HG02642 (cell line): ENCODE measurements at regions not wholly inside any gene's neighbourhood (a gene's known extent, or its start where the extent isn't known, plus 50 kb on each side); places are given as distances from the start of the nearest gene placed in this dataset.
A peak's percentile ranks its signal among the peaks of the same experiment; 100 is the strongest.

Experiments used
- ATAC-seq: cut with Tn5 transposase; IDR thresholded peaks from one replicate; pipeline ENCODE4 v1.9.1; 2021; ENCODE audit warnings: mild to moderate bottlenecking; ENCODE audit not compliant: unreplicated experiment, poor library complexity

DNA sequence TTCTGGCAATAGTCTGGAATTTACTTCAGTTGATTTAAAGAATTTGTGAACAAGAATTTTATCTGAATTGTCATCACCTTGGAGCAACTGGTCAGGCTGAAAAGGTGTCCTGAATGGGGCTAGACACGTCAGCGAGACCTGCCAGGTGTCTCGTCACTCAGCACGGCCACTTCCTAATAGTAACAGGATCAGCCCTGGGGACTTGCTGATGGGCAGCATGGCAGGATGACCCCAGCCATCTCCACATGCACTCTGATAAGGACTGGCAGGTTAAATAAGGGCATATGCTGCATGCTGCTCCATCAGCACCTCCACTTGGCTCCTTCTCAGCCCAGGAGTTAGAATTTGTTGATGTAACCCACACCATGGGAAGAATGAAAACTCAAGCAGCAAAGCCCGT lies 224.2 kb downstream of the FOXO1 start:
- ATAC-seq = no peak

DNA sequence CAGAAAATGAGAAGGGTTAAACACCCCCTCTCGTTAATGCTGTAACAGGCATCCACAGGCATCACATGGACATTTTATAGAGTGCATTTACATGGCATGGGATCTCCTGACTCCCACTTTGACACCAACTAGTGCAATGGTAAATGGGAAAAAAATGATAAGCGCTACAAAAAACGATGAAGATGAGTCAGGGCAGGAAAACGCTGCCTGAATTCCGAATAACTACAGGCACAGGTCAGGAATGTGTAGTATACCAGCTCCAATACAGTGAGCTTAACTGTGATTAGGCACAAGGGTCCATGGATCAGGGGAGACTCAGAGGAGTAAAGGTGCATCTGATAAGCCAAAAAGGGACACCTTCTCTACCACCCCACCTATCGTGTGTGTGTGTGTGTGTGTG lies 223.6 kb downstream of the FOXO1 start:
- no peak for ATAC-seq

DNA sequence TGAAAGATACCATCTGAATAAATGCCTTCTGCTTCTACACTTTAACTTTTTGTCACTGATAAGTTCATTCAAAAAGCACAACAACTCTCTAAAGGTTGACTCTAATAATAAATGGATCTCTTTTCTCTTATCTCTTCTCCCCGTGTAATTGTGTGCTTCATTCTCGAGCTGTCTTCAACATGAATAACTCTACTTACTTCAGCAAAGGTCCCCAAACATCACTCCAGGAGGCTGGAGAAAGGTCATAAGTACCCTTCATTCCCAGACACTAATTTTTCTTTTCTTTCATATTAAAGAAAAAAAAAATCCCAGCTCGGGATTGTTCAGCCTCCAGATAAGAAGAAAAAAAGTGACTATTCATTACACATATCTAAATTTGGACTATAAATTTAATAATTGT lies 222.2 kb downstream of the FOXO1 start:
- no peak for ATAC-seq

DNA sequence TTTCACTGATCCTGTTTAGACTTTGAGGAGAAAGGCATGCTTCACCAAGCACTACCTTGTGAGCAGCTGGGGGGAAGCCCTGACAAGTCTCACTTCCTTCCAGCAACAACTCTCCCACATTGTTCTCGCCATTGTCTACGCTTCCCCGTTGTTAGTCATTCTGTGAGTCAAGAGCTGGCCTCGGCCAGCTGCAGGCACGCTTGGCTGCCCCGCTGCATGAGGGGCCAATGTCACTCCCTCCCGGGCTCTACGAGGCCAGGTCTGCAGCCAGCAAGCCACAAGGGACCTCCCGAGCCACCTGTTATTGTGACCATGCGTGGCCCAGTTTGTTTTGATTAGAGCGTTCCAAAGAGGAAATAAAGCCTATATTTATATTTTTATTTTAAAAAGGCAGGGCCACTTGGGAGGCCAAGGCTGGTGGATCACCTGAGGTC lies 220.9 kb downstream of the FOXO1 start:
- peak; percentile 99 for ATAC-seq

DNA sequence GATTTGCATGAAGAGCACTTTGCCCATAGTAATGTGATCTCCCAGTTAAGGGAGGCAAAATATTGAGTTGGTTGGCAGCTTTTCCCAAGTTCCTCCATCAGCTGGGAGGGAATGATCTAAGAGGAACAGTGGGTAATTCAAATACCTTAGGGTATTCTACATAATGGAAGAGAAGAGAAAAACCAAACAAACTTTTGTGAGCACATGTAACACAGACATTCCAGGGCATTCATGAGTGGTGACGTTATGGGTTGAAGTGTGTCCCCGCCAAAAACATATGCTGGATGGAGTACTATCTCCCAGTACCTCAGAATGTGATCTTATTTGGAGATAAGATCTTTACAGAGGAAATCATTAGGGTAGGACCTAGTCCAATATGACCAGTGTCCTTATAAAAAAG lies 220.1 kb downstream of the FOXO1 start:
- ATAC-seq = no peak

DNA sequence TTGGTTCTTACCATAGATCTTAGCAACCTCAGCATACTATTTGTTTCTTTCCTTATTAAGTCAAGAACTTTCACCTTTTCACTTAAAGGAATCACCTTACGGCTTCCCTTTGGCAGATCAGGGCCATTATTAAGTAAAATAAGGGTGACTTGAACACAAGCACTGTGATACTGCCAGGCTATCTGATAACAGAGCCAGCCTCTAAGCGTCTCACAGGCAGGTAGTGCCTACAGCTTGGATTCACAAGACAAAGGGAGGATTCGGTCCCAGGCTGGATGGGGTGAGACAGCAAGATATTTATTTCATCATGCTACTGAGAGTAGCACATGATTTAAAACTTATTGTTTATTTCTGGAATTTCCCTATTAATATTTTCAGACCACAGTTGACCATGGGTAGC lies 218.6 kb downstream of the FOXO1 start:
- no peak for ATAC-seq

DNA sequence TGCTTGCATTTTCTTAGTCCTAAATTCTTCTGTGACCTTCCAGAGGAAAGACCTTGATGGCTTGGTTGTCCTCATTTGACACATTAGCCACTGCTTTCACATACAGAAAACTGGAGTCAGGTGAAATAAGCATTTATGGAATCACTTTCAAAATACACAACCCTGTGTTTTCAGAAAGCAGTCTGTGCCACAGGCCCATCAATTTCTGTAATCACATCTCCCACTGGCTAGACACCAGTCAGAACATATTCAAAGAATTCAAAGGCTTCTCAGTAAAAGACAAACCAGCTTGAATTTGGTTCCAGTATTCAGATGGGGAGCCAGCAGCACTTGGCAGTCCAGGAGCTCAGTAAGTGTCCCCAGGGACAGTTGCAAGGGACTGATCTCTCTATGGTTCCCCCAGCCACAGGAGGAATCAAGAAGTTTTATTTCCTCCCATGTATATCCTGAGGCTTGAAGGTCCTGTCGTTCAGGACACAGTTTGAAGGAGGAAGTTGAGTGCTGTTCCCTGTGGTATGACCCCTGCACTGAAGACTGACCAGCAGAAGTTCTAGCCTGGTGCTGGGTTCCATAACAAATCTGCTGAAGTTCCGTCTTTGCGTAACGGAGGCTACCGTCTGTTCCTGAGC lies 214.3 kb downstream of the FOXO1 start:
- no peak for ATAC-seq

DNA sequence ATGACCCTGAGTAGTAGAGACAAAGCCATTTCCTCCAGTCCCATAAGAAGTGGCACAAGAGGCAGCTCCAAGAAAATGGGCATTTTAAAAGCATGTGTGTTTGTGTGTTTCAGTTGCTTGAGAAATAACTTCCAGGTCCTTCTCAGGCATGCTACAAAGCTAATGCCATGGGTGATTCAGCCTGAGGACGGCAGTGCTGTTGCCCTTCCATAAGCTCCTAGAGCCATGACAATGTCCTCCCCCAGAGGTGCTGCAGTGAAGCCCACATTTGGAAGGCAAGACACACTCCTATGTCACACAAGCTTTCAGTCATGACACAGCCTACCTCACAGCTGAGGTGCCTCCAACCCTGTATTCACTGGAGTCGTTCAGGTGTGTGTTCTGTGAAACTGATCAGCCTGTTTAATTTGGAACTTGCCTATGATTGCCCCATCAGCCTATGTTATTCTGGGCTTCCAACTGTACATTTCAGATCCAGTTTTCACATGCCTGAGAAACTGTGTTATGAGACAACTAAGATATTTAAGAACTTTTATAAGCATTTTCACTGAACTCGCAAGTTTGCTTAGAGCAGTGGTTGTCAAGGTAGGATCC lies 213.6 kb downstream of the FOXO1 start:
- no peak for ATAC-seq

DNA sequence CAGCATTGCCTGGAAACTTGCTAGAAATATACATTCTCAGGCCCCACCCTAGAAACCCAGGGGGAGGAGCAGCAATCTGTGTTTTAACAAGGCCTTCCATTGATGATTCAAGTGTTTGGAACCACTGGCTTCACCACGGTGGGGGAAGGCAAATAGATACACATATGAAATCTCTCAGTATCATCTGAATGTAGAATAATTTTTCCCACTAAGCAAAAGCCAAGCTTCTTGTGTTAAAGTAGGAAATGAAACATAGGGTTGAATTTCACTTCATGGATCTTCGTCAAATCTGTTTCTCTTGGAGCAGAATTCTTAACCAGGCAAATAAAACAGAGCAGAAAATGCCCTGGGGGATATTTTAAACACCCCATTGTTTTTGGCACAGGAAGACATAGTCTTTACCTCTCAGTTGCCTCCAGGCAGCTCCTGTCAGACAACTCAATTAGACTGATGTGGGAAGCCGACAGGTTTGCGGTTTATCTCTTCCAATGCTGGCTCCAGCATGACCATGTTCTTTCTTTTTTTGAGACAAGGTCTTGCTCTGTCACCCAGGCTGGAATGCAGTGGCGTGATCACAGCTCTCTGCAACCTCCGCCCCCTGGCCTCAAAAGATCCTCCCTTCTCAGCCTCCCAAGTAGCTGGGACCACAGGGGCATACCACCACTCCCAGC lies 213.0 kb downstream of the FOXO1 start:
- no peak for ATAC-seq

DNA sequence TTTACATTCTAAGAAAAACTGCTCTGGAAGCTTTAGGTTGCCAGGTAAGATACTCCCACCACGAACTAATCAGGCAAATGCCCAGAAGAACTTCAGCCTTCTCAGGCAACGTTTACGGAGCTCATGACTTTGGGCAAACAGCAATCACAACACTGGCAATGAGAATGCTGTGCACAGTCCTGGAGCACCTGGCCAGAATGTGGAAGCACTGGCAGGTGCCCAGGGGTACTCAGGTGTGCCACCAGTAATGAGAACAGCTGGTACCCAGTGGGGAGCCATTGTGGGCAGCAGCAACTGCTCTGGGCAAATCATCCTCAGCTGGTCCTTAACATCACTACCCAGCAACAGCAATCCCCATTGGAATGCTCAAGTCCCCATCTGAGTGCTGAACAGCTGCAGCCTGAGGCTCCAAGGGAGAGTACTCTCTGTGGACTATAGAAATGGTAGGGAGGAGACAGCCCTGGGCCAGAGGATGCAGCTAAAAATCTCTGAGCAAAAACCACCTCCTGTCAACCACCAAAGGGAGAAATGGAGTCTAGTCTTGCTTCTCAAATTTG lies 210.0 kb downstream of the FOXO1 start:
- no peak for ATAC-seq

DNA sequence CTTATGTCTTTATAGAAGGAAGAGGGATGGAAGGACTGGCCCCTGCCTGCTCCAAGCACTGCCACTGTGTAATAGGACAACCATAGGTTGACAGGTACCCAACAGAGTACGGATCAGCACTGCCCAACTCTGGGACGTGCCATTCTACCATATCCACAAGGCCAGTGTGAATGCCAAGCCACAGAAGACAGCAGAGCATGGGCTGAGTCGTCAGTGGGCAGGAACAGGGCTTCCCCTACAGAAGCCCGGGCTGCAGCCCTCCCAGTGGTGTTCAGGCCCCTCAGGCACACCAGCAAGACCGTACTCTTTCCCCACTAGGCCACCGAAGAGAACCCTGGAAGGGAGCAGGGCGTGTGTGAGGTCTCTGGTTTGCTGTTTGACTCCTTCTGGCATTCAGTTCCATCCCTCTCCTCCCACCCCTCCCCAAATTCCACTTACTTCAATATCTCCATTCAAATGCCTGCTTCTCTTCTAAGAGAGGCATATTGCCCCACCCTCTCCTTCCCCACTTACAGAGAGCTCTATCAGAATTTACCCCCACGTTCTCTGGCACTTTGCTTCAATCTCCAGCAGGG lies 209.4 kb downstream of the FOXO1 start:
- ATAC-seq = no peak

DNA sequence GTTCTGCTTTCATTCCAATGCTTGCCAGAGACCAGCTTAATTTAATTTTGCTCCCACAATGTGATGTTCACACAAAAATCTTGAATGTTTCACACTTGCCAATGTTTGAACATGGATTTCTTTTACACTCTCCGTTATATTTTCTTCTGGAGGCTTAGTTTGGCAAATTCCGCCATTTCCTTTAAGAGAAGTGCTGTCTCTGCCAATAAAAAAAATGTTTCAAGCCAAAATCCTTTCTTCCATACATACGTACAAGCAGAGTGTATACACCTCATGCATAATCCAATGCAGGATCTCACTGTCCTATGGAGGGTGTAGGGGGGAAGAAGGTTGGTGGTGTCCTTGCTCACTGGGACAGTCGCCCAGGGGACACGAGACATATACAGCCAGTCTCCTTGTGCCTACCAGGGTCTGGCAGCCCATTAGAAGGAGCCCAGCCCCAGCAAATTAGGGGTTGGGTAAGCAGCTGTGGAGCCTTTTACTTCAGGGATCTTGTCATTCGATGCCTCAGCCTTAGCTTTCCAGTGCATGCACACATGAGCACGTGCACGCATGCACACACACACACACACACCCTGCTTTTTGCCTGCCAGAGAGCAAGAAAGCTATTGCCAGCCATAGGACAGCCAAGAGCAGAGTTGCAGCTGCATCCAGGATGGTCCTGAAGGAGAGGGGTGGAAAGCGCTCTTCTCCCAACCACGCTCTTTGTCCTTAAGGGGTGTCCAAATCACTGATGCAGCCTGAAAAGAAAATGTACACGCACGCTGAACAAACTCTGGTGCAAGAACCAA lies 208.3 kb downstream of the FOXO1 start:
- ATAC-seq = no peak

DNA sequence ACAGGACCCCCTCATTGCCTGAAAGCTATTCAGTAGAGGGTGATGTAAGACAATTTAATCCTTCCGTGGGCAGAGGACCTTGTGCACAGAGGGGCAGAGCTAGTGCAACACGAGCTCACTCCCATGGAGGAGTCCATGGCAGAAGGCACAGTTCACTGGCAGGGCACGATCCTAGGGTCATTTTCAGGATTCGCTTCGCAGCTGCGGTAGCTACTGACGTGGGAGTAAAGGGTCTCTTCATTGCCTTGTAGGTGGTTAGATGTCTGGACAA lies 207.8 kb downstream of the FOXO1 start:
- ATAC-seq = no peak

DNA sequence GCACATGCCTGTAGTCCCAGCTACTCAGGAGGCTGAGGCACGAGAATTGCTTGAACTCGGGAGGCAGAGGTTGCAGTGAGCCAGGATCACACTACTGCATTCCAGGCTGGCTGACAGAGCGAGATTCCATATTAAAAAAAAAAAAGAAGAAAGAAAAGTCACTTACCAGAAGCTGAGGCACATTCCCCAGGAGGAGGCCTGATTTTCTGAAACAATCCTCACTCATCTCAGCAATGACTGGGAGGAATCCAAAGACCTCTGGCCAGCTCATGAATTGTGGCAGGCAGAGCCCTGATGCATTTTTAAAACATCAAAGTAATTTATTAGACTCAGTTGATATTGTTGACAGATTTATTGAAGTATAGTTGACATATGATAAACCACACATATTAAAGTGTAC lies 206.3 kb downstream of the FOXO1 start:
- no peak for ATAC-seq

DNA sequence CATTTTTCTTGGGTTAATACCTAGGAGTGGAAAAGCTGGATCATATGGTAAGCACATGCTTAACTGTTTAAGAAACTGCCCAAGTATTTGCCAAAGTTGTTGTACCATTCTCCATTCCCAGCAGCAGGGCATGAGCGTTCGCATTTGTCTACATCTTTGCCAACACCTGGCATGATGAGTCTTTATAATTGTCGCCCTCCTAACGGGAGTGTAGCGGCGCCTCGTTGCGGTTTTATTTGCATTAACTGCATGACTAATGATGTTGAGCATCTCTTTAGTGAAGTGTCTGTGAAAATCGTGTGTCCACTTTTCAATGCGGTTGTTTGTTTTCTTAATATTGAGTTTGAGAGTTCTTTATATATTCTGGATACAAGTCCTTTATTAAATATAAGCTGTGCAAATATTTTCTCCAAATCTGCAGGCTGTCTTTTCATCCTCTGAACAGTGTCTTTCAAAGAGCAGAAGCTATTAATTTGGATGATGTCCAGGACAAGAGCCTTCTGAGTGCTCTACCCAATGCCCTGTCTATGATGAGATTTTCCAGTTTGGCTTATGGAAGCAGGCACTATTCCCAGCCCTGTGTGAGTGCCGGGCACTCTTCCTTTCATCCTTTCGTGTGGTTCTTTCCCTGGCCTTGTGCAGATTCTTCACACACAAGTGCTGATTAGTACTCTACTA lies 202.0 kb downstream of the FOXO1 start:
- ATAC-seq = no peak

DNA sequence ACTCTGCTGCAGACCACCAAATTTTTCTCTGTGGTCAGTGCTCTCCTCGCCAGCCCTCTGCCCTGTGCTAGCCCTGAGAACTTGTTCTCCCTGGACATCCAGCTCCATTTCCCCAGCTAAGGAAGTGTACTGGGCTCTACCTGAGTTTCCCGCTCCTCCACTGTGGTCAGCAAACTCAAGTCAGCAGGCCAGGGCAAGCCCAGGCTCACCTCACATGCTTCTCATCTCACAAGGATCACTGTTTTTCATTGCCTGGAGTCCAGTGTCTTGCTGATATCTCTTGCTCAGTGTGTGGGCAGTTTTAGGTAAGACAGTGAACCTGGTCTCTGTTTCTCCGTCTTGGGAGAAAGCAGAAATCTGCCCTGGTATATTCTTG lies 201.4 kb downstream of the FOXO1 start:
- no peak for ATAC-seq

DNA sequence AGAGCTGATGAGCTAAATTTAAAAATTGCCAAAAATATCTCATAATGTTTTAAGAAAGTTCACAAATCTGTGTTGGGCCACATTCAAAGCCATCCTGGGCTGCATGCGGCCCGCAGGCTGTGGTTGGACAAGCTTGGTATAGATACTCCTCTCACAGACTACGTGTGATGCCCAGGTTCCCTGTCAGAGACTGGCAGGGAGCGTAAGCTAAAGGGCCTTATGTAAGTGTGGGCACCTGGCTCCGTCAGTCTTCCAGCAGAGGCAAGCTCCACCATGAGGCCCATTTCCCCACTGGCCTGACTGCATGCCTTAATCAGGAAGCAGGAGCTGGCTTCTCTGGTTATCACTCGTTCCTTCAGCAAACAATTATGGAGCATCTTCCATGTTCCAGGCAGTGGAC lies 200.2 kb downstream of the FOXO1 start:
- no peak for ATAC-seq

DNA sequence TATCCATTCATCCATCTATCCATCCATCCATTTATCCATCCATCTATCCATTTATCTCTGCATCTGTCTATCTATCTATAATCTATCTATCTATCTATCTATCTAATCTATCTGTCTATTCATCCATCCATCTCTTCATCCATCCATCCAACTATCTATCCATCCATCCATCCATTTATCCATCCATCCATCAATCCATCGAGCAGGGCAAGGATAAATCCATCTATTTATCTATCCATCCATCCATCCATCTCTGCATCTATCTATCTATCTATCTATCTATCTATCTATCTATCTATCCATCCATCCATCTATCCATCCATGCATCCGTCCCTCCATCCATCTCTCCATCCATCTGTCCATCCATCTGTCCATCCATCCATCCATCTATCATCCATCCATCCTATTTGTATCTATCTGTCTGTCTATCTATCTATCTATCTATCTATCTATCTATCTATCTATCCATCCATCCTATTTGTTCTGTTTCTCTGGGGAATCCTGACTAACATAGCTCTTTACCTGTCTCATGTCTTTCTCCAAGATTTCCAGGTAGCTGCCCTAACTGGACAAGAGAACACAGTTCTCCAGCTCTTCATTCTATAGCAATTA lies 198.1 kb downstream of the FOXO1 start:
- no peak for ATAC-seq

DNA sequence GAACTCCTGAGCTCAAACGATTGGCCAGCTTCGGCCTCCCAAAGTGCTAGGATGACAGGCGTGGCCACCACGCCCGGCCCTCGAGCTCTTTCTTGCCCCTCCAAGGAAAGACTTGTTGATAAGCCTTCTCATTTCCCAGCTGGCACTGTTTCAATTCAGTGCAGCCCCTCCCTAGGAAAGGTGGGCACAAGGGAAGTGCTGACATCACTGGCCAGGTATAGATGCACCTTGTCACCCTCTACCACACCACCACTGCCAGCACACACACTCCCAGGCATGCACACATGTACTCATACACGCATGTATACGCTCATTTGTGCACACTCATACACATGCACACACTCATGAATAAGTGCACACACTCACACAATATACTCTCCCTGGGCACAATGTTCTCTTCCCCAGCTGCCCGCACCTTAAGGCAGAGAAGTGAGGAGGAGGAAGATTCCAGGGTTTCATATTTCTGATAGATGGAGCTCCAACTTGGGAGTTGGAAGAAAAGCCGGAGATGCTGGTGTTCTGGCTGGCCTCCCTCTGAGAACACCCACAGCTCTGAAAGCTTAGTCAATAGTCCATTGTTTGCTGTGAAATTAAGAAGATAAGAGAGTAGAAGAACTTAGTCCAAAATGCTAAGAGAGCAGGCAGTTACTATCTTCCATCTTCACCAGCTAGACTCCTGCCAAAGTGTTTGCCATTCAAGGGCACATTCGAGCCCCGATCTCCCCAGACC lies 196.7 kb downstream of the FOXO1 start:
- ATAC-seq = no peak
